Stimulated activated CD8-positive, alpha-beta memory T cell treated with anti-CD3 and anti-CD28 coated beads, Interleukin-15, amount 100 ng/mL, for 4 hours (primary cell): ENCODE measurements at regions not wholly inside any gene's neighbourhood (a gene's known extent, or its start where the extent isn't known, plus 50 kb on each side); places are given as distances from the start of the nearest gene placed in this dataset.
"Not testable (repeated sequence)": the region's sequence is repeated elsewhere in the genome, so short reads cannot be mapped to it uniquely, and the experiment has no call there.

Source experiments
- DNase-seq, 2 donors: peaks; one replicate each; pipeline ENCODE4 v3.0.0-alpha.2; 2020; ENCODE audit warnings: low read depth in 2 of 2

DNA sequence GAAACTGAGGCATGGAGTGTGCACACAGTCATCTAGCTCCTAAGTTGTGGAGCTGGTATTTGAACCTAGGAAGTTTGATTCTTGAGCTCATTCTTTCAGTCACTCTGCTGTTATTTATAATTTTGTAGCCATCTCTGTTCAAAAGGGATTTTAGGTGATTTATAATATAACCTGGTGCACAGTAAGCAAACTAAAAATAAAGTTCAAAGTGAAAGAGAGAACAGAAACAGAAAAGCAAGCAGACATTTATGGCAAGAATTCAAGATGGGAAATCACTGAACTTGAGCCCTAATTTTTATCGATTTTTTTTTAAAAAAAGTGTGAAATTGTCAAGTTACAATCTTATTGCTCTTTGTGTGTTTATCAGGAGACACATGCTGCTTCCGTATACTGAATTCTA is 71.4 kb upstream of the SLC7A14 start:
- no peak for DNase-seq

DNA sequence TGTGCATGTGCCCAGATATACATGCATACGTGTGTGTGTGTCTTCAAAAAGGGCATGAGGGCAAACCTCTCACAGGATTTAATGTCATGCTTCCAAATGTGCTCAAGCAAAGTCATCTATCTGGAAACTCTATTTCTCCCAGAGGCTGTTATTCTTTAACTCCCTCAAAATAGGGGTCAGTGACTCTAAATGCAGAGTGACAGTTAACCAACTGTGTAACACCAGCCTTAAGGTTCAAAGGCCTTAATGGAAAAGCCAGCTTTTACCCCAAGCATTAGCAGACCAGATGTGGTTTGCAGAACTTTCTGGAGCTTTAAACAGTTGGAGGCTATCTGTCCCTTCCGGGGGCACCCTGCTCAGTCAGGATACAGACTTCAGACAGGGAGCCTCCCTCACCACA is 70.4 kb upstream of the SLC7A14 start:
- no peak for DNase-seq

DNA sequence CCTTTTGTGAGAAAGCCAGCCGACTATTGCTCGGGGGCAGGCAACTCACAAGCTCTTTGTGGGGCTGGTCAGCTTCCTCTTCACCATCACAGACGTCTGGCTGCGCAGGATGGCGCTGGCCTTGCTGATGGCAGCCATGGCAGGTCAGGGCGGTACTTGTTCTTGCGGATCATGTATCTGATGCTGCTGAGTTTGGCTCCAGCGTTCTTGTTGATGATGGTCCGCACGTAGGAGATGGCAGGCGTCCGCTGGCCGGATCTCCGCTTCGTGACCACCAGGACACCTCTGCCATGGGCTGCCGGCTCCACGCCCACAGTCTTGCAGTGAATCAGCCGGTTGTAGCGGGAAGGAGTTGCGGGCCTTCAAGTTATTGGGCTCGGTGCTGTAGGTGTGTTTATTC is 67.9 kb upstream of the SLC7A14 start:
- no peak for DNase-seq

DNA sequence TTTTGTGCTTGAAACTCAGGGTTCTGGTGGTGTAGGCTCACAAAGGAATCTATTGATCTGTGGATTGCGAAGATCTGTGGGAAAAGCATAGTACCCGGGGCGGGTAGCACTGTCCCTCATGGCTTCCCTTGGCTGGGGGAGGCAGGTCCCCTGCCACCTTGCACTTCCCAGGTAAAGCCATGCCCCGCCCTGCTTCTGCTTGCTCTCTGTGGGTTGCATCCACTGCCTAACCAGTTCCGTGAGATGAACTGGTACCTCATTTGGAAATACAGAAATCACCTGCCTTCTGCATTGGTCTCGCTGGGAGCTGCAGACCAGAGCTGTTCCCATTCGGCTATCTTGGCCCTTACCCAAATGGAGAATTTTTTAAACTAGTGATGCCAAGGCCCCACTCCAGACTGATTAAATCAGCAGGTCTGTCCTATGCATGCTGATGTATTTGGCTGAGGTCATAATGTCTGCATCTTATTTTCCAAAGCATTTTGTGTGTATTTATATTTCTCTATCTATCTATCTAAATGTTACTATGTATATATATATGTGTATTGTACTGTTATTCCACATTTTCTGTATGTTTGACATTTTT is 65.5 kb upstream of the SLC7A14 start:
- DNase-seq = no peak

DNA sequence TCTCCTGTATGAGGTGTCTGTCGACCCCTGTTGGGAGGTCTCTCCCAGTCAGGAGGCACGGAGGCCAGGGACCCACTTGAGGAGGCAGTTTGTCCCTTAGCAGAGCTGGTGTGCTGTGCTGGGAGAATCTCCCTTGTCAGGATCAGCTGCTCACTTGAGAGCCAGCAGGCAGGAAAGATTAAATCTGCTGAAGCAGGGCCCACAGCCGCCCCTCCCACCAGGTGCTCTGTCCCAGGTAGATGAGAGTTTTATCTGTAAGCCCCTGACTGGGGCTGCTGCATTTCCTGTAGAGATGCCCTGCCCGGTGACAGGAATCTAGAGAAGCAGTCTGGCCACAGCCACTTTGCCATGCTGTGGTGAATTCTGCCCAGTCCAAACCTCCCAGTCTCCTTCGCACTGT is 64.7 kb upstream of the SLC7A14 start:
- DNase-seq = not testable (repeated sequence)

DNA sequence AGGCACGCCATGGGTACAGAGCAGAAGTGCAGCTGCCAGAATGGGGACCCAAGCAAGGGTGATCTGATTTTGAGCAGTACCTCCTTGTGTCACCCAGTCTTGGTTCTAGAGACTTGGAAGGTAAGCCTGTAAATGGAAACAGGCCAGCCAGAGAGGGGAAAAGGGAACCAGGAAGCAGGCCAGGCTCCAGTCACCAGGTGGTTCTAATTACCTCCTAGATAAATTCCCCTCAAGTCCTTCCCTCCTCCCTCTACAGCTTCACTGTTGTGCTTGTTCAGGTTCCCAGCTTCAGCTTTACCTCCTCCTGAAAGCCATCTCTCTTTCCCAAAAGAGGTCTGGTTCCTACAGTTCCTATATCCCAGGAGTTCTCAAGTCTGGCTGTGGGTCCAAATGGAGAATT is 58.8 kb upstream of the SLC7A14 start:
- DNase-seq = no peak

DNA sequence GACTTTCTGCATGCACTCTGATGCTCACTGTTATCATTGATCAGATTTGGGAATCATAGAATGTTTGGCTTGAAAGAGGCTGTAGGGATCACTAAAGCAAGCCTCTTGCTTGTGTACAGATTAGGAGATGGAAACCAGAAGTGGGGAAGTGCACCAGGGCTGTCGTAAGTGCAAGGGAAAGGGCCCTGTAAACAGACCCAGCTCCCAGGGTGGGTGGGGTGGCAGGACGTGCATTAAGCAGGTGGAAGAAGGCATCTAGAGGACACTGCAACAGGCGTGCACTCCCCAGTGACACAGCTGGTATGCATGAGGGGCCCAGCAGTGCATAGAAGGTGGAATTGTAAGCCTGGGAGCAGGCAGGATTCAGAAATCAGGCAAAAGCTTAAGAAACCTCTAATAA is 58.0 kb upstream of the SLC7A14 start:
- DNase-seq = no peak

DNA sequence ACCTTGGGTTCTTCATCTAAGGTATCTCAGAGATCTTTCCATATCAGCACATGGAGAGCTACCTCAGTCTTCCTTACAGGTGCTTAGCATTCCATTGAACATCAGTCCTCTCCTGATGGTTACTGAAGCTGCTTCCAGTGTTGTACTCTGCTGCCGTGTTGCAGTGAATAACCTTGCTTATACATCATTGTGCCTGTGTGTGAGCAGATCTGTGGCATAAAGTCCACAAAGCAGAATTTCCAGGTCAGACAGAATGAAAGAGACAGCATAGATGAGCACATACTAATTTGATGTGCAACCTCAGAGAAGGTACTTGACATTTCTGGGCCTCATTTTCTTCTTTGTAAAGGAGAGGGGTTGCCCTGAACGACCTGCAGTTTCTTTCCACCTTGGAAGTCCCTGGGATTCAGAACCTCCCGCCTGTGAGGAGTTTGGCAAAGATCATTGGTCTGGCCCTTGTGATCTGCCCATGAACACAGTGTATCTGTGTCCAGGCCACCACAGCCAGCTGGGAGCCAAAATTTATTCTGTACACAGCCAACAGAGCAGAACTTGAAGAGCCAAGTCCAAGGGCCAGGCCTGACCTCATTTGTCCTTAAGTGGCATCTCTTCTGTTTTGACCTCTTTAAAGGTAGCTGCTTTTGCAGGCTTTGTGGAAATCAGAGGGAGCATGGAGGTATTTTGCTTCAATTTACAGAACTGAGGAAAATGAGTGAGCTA is 57.2 kb upstream of the SLC7A14 start:
- no peak for DNase-seq

DNA sequence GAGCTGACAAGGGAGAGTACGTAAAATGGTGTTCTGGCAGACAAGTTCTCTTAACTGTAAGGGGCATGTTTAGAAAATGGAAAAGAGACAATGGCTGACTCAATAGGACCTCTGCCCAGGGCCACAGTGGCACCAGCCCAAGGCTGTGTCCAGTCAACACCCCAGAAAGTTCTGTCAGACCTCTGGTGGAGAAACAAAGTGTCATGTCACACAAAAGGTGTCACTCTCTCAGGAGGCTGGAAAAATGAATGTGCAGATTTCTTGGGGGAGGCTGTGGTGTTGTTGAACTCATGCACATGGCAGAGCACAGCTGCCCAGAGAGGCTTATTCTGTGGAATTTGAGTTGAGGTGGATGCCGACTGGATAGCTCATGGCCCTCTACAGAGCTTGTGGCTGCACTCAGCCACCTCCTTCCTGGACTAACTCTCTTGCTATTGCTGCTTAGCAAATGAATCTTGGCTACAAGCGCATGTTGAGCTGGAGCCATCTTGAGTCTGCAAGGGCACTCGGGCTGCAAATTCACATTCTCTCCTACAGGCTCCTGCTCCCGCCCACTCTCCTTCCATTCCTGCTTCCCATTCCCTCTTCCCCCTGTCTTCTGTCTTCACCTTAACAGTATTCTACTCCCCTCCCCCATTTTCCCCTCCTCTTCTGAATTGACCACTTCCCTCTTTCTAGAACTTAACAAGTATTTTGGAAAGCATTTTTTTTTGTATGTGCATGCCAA is 55.8 kb upstream of the SLC7A14 start:
- no peak for DNase-seq

DNA sequence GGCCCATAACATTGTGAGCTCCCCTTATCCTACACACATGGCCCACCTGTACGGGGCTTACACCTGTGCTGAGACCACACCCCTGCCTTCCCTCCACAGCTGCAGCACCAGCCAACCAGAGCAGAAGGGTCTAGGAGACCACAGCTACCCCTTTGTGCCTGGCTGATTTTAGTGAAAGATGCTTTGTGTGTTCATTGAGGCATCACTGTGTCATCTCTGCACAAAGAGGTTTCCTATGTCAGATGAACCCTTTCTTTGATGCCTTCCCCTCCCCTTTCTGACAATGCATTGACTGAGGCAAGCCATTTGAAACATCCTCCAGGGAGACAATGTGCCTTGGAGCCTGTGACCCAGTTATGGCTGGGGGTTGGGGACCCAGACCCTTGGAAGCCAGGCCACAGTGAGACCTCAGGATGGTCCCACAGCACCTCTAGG is 54.9 kb upstream of the SLC7A14 start:
- DNase-seq = no peak

DNA sequence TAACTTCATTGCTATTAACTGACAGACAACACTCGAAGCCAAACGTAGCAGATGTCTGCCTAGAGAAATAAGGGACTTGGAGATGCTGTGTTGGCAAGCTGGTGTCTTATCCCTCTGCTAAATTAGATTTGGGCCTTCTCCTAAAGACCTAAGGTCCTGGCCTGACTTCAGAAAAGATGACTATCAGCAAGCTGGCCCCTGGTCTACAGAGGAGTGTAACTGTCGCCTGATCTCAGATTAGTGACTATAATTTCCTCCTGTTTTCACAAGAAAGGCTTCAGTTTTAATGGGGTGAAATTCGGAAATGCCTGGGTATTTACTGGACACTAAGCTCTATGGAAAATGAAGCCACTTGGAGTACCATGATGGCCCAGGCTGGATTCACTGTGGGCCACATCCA is 53.1 kb upstream of the SLC7A14 start:
- DNase-seq = no peak

DNA sequence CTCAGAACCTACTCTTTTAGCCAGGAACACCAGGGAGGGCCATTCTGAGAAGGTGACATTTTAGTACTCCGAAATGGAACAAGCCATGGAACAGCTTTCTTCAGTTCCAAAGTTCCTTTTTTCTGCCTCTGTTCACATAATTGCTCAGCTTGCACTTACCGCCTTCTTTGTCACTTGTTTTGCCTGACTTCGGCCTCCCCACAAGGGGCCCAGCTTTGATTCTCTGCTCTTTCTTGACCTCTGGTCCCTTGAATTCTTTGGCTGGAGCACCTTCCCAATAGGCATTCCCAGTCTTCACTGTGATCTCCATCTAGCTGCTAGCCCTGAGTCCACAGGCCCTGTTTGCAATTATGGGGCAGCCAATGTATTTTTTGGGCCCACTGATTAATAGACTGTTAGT is 51.4 kb upstream of the SLC7A14 start:
- DNase-seq = no peak

DNA sequence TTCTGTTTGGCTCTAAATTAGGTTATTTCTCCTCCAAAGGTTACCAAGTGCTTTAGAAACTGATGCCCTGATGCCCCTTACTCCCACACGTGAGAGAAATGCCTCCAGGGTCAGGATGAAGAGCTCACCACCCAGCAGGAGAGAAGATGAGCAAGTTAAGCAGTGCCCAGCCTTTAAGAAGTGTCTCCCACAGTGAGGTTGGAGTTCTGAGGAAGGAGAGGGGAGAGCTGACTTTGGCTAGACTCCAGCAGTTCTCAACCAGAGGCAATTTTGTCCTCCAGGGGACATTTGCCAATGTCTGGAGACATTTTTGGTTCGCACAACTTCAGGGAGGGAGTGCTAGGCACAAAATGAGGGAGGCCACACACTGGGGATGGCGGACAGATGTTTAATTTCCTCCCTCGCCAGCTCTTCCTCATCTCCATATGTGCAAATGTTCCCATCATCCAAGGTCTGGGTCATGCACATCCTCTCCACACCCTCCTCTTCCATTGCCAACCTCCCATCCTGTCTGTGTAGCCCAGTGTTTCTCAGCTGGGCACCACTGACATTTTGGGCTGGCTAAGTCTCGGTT is 50.6 kb upstream of the SLC7A14 start:
- DNase-seq = no peak
